Thymus (tissue), 11 donors: ENCODE measurements at regions not wholly inside any gene's neighbourhood (a gene's known extent, or its start where the extent isn't known, plus 50 kb on each side); places are given as distances from the start of the nearest gene placed in this dataset.

Experiments used
- DNase-seq, 9 donors: peaks; one replicate each; pipeline ENCODE4 v3.0.0-alpha.2; 2013; ENCODE audit warnings: low spot score in 9 of 9, low read depth in 6 of 9, missing footprints in 1 of 9
- H3K27ac ChIP-seq, 2 donors: one replicate each; pipeline ENCODE4 v1.5.1; 2013; ENCODE audit warnings: control low read depth in 1 of 2, low read depth in 1 of 2, low read length in 1 of 2, mild to moderate bottlenecking in 1 of 2, moderate library complexity in 1 of 2
- H3K27me3 ChIP-seq, 2 donors: one replicate each; pipeline ENCODE4 v1.5.1; 2013; ENCODE audit warnings: low read length in 1 of 2; ENCODE audit not compliant: control insufficient read depth in 2 of 2, insufficient read depth in 1 of 2
- H3K36me3 ChIP-seq, 2 donors: one replicate each; pipeline ENCODE4 v1.5.1; 2013; ENCODE audit warnings: low read length in 1 of 2, mild to moderate bottlenecking in 1 of 2, moderate library complexity in 1 of 2; ENCODE audit not compliant: control insufficient read depth in 2 of 2, insufficient read depth in 2 of 2
- H3K4me1 ChIP-seq, 2 donors: one replicate each; pipeline ENCODE4 v1.5.1; 2013; ENCODE audit warnings: low read length in 2 of 2; ENCODE audit not compliant: control insufficient read depth in 2 of 2, insufficient read depth in 2 of 2
- H3K4me3 ChIP-seq, 2 donors: one replicate each; pipeline ENCODE4 v1.5.1; 2013; ENCODE audit warnings: low read length in 2 of 2, control low read depth in 1 of 2, mild to moderate bottlenecking in 1 of 2
- H3K9me3 ChIP-seq, 2 donors: one replicate each; pipeline ENCODE4 v1.5.1; 2013; ENCODE audit warnings: low read length in 1 of 2, mild to moderate bottlenecking in 1 of 2; ENCODE audit not compliant: control insufficient read depth in 2 of 2, insufficient read depth in 1 of 2
- WGBS: extraction: QIAGEN DNeasy Blood & Tissue Kit; methylation state at CpG from one replicate; pipeline ENCODE4 v1.1.7; 2013; 5-methylcytosine and 5-hydroxymethylcytosine counted together
- donor health status: healthy.

GRCh38 chr6:164477101-164477500 lies 832.3 kb downstream of the C6orf118 start:
- no peak for DNase-seq
- Histone ChIP-seq H3K9me3 (no peaks in the 10 kb centered on the region), H3K27me3 (no peaks in the 10 kb centered on the region), H3K4me3 (no peak overlapping the region), H3K36me3 (no peaks in the 10 kb centered on the region), H3K27ac (no peak overlapping the region), H3K4me1 (no peaks in the 10 kb centered on the region)
- WGBS = 81% methylated on average over 1 of the region's 1 CpG

- no peak overlapping the region for H3K27ac ChIP-seq
- no peaks in the 10 kb centered on the region for H3K36me3 ChIP-seq
- no peak overlapping the region for H3K4me3 ChIP-seq
- H3K9me3 ChIP-seq = no peaks in the 10 kb centered on the region
- no peak for DNase-seq
- H3K27me3 ChIP-seq = no peaks in the 10 kb centered on the region
- H3K4me1 ChIP-seq = no peaks in the 10 kb centered on the region
- WGBS = 90% methylated on average over 9 of the region's 9 CpGs
Measured at GRCh38 chr6:164469276-164469949, 840.0 kb downstream of the C6orf118 start.

- WGBS = 84% methylated on average over 9 of the region's 9 CpGs
- no peak overlapping the region for H3K4me3 ChIP-seq
- H3K9me3 ChIP-seq = peaks cover 0 to 4% of the 10 kb centered on the region in 2 donors
- no peaks in the 10 kb centered on the region for H3K4me1 ChIP-seq
- no peak overlapping the region for H3K27ac ChIP-seq
- H3K27me3 ChIP-seq = no peaks in the 10 kb centered on the region
- no peak for DNase-seq
- no peaks in the 10 kb centered on the region for H3K36me3 ChIP-seq
Measured at GRCh38 chr6:164455835-164456234, 853.6 kb downstream of the C6orf118 start.

- Histone ChIP-seq H3K36me3 (no peaks in the 10 kb centered on the region), H3K27ac (no peak overlapping the region), H3K9me3 (peaks cover 0 to 4% of the 10 kb centered on the region in 2 donors), H3K4me3 (no peak overlapping the region), H3K4me1 (no peaks in the 10 kb centered on the region), H3K27me3 (no peaks in the 10 kb centered on the region)
- no peak for DNase-seq
- 92% methylated on average over 3 of the region's 3 CpGs for WGBS
Measured at GRCh38 chr6:164453835-164454234, 855.6 kb downstream of the C6orf118 start.

- Histone ChIP-seq H3K27me3 (no peaks in the 10 kb centered on the region), H3K36me3 (no peaks in the 10 kb centered on the region), H3K4me1 (no peaks in the 10 kb centered on the region), H3K4me3 (no peak overlapping the region), H3K27ac (no peak overlapping the region), H3K9me3 (peaks cover 0 to 9% of the 10 kb centered on the region in 2 donors)
- DNase-seq = no peak
- whole genome bisulfite sequencing = 93% methylated on average over 2 of the region's 2 CpGs
Measured at GRCh38 chr6:164442572-164442971, 866.8 kb downstream of the C6orf118 start.

- Histone ChIP-seq H3K4me1 (no peaks in the 10 kb centered on the region), H3K27ac (no peak overlapping the region), H3K4me3 (no peak overlapping the region), H3K27me3 (no peaks in the 10 kb centered on the region), H3K9me3 (peaks cover 0 to 9% of the 10 kb centered on the region in 2 donors), H3K36me3 (no peaks in the 10 kb centered on the region)
- WGBS = 80% methylated on average over 5 of the region's 5 CpGs
- no peak for DNase-seq
Measured at GRCh38 chr6:164439331-164439730, 870.1 kb downstream of the C6orf118 start.

GRCh38 chr6:164436976-164437375 lies 872.4 kb downstream of the C6orf118 start:
- H3K27me3 ChIP-seq = no peaks in the 10 kb centered on the region
- H3K9me3 ChIP-seq = peaks cover 0 to 2% of the 10 kb centered on the region in 2 donors
- no peaks in the 10 kb centered on the region for H3K4me1 ChIP-seq
- no peak for DNase-seq
- H3K27ac ChIP-seq = no peak overlapping the region
- no peaks in the 10 kb centered on the region for H3K36me3 ChIP-seq
- 91% methylated on average over 5 of the region's 5 CpGs for WGBS
- H3K4me3 ChIP-seq = no peak overlapping the region

- no peak overlapping the region for H3K4me3 ChIP-seq
- H3K36me3 ChIP-seq = no peaks in the 10 kb centered on the region
- no peak for DNase-seq
- H3K27me3 ChIP-seq = no peaks in the 10 kb centered on the region
- H3K9me3 ChIP-seq = peaks cover 0 to under 1% of the 10 kb centered on the region in 2 donors
- WGBS = 77% methylated on average over 2 of the region's 2 CpGs
- H3K4me1 ChIP-seq = no peaks in the 10 kb centered on the region
- H3K27ac ChIP-seq = no peak overlapping the region
Measured at GRCh38 chr6:164427728-164428402, 881.5 kb downstream of the C6orf118 start.

- no peak for DNase-seq
- H3K4me1 ChIP-seq = no peaks in the 10 kb centered on the region
- no peak overlapping the region for H3K27ac ChIP-seq
- no peaks in the 10 kb centered on the region for H3K36me3 ChIP-seq
- no peak overlapping the region for H3K4me3 ChIP-seq
- peaks cover 0 to 12% of the 10 kb centered on the region in 2 donors for H3K9me3 ChIP-seq
- 86% methylated on average over 2 of the region's 2 CpGs for WGBS
- no peaks in the 10 kb centered on the region for H3K27me3 ChIP-seq
Measured at GRCh38 chr6:164424489-164424888, 884.9 kb downstream of the C6orf118 start.
